ENCODE measurements at regions not wholly inside any gene's neighbourhood (a gene's known extent, or its start where the extent isn't known, plus 50 kb on each side); places are given as distances from the start of the nearest gene placed in this dataset.

- TF ChIP-seq MLX (CRISPR knock-in tag; IDR thresholded peaks at IDR 0.05), result no peak; the same call in 1 of the 2 replicates
- TF ChIP-seq MXI1 (IDR thresholded peaks at IDR 0.05; ENCODE audit: borderline replicate concordance, low read depth, low read length), result peak; percentile 11; the same call in 1 of the 3 replicates
- TF ChIP-seq SKIL (CRISPR knock-in tag; IDR thresholded peaks at IDR 0.05; ENCODE audit: borderline replicate concordance), result peak; percentile 76
- no peak; the same call in 1 of the 2 replicates for TF ChIP-seq FOXK1 (CRISPR knock-in tag; IDR thresholded peaks at IDR 0.05; ENCODE audit: borderline replicate concordance, low read depth)
- TF ChIP-seq ZNF160 (CRISPR knock-in tag; IDR thresholded peaks at IDR 0.05), result no peak
- peak; percentile 39 for TF ChIP-seq IKZF4 (CRISPR knock-in tag; IDR thresholded peaks at IDR 0.05; ENCODE audit: borderline replicate concordance, low read depth, not compliant biosample characterization)
- no peak; the same call in 1 of the 2 replicates for TF ChIP-seq ZNF546 (CRISPR knock-in tag; conservative IDR thresholded peaks at IDR 0.05)
- TF ChIP-seq ZNF142 (CRISPR knock-in tag; IDR thresholded peaks at IDR 0.05), result peak; percentile 62; the same call in 1 of the 2 replicates
- TF ChIP-seq ZNF639 (CRISPR knock-in tag; conservative IDR thresholded peaks at IDR 0.05), result 0 out of 2 replicates have a peak, but pooled peaks have one; percentile 61
- TF ChIP-seq PHF21A (CRISPR knock-in tag; IDR thresholded peaks at IDR 0.05), result peak; percentile 91; the same call in 1 of the 2 replicates
- no peak for TF ChIP-seq IRF1 (CRISPR knock-in tag; IDR thresholded peaks at IDR 0.05; ENCODE audit: low read depth)
Observed at GRCh38 chr16:85166699-85167588, 54.7 kb upstream of the CIBAR2 start (continued).
